ENCODE measurements at regions not wholly inside any gene's neighbourhood (a gene's known extent, or its start where the extent isn't known, plus 50 kb on each side); places are given as distances from the start of the nearest gene placed in this dataset.

DNA sequence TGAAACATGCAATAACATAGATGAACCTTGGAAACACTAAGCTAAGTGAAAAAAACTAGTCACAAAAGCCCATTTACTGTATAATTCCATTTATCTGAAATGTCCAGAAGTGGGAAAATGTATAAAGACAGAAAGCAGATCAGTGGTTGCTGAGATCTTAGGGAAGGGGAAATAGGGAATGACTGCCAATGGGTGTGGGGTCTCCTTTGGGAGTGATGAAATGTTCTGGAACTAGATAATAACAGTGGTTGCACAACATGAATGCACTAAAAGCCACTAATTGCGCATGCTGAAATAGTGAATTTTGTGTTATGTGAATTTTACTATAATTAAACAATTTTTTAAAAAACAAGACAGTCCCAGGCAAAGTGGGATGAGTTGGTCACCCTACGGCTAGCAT is 472.8 kb downstream of the CCDC171 start:
- DNase-seq (ENCODE audit: low spot score) = no peak

DNA sequence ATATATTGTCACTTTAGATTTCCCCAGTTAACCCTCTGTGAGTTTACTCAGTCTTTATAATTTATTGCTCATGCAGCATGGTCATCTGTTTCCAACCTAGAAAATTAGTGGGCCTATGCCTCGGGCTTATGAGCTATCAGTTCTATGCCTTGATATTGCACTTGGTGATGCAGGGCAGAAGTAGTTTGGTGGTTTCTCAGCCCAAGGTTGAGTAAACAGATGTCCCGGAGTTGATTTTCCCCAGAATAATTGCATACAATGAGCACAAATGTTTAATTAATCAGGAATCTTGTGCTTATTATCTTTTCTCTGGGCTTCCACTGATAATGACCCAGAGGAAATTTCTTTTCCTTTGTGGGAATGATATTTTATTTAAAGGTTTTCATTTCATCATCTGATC is 474.0 kb downstream of the CCDC171 start:
- no peak for DNase-seq (ENCODE audit: low spot score)

DNA sequence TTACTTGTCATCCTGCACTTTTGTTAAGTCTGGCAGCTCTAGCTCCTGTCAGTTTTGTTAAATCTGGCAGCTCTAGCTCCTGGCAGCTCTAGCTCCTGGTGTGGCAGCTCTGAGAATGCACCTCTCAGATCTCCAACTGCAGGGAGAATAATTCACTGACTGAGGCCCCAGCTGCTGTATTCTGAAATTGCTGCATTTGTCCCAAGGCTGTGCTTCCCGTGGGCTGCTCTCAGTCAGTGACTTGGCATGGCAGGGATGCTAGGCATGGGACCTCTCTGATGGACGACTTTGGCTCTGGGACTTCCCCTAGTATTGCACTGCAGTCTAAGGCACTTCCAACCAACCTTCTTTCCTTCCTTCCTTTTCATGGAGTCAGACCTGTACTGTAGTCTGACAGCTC is 475.7 kb downstream of the CCDC171 start:
- no peak for DNase-seq (ENCODE audit: low spot score)

DNA sequence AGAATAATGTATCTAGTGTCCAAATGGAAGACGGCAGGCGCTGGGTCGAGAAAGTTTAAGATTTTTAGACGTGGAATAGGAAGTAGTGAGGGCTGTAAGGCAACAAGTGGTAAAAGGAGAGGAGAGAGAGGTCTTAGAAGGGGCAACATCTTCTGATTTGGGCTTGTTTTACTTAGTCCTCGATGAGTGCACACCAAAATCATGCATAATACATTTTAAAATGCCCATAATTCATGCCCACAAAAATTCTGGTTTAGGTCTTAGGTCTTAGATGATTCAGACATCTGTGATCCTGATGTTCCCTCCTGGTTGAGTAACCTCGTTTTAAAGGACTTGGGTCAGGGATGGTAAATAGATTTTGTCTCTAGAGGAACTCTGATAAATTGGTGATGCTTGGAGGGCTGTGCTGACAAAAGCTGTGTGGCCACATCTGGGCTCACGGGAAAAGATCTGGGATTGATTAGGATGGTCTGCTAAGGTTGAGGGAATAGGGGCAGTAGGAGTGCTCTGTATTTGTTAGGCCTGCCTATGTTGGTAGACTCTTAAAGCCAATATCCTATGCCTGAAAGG is 476.3 kb downstream of the CCDC171 start:
- DNase-seq (ENCODE audit: low spot score) = no peak

DNA sequence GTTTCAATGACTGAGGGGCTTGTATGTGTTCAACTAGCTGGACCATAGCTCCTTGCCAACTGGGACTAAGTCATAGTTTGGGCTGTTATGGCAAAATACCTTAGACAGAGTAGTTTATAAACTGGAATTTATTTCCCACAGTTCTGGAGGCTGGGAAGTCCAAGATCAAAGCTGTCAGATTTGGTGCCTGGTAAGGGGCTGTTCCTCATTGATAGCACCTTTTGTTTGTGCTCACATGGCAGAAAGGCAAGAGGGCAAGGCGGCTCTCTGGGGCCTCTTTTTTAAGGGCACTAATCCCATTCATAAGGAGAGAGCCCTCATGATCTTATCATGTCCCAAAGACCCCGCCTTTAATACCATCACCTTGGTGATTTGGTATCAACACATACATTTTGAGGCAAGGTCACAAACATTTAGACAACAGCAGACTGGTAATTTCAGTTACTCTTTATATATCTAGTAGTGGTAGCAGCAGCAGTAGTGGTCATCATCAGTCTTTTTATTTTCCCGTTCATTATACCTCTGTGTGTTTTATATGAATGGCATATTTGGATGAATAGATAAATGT is 477.0 kb downstream of the CCDC171 start:
- no peak for DNase-seq (ENCODE audit: low spot score)

DNA sequence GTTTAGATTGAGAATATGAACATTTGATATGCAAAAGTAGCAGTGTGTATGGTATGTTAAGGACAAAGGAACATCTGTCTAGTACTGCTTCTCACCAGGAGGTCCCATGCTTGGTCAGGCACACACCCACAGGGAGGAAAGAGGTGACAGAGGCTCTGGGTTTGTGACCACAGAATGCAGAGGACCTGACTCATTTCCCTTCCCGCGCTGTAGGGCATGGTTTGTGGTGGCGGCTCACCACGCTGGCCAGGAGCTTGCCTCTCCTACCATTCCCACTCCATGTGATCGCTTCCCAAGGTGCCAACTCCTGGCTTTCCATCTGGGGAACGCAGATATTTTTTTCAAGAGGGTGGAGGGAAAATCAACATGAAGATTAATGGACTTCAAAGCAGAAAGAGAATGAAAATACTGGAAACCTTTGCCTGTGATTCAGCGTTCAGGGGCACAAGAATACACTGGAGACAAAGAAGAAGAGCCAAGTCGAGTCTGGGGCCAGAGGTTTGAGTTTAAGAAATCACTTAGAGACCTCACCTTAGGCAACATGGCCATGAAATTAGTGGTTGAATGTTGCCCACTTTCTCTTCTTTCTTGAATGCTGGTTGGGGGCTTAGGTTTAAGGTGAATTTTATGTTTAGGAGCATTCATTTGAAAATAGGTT is 477.8 kb downstream of the CCDC171 start:
- no peak for DNase-seq (ENCODE audit: low spot score)

DNA sequence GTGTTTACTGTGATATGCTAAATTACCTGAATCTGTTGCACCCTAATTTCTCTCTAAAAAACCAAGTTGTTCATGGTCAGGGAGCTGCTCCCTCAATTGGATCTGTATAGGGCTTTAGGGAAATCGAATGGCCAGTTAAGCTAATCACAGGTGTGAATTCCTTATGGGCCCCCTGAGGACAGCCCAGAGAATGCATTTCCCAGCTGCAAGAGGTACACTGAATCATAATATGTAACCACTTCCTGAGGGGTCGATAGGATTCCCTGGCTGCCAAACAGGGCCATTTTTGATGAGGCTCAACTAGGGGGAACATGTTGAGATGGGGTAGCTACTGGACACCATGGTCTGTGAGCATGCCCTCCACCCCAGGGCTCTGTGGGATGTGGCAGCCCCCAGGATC is 478.6 kb downstream of the CCDC171 start:
- DNase-seq (ENCODE audit: low spot score) = no peak

DNA sequence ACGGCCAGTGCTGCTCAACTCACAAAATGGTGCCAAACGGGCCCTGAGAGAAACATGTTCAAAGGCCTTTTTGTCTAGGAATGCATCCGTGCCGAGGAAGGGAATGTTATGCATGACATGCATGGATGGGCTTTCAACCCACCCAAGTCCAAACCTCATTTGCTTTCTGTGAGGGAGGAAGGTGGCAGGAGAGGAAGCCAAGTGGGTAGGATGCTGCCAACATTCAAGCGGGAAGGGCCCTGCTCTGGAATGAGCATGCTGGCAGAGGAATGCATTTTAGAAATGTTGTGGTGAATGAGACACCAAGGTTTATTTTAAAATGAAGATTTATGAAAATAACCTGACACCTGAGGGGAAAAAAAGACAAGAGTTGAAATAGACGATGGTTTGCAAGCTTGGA is 479.1 kb downstream of the CCDC171 start:
- DNase-seq (ENCODE audit: low spot score) = no peak

DNA sequence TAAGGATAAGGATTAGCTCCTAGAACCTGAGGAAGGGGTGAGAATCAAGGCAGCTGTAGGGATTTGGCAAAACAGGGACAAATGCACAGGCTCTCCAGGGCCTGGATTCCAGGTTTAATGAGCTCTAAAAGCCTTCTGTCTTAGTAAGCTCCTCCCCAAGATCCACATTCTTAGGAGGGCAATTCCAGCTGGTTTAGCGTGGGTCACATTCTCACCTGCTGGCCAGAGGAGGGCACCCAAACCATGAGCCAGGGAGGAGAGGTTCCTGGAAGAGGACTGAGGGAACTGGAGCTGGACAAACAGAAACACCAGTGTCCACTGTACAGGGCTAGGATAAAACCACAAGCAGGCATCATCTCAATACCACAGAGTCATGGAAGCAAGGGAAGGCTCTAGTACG is 480.0 kb downstream of the CCDC171 start:
- DNase-seq (ENCODE audit: low spot score) = no peak

DNA sequence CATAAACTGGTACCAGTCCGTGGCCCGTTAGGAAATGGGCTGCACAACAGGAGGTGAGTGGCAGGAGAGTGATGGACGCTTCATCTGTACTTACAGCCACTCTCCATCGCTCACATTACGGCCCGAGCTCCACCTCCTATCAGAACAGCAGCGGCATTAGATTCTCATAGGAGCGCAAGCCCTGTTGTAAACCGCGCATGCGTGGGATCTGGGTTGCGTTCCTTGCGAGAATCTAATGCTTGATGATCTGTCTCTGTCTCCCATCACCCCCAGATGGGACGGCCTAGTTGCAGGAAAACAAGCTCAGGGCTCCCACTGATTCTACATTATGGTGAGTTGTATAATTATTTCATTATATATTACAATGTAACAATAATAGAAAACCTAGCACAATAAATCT is 480.4 kb downstream of the CCDC171 start:
- no peak for DNase-seq (ENCODE audit: low spot score)

DNA sequence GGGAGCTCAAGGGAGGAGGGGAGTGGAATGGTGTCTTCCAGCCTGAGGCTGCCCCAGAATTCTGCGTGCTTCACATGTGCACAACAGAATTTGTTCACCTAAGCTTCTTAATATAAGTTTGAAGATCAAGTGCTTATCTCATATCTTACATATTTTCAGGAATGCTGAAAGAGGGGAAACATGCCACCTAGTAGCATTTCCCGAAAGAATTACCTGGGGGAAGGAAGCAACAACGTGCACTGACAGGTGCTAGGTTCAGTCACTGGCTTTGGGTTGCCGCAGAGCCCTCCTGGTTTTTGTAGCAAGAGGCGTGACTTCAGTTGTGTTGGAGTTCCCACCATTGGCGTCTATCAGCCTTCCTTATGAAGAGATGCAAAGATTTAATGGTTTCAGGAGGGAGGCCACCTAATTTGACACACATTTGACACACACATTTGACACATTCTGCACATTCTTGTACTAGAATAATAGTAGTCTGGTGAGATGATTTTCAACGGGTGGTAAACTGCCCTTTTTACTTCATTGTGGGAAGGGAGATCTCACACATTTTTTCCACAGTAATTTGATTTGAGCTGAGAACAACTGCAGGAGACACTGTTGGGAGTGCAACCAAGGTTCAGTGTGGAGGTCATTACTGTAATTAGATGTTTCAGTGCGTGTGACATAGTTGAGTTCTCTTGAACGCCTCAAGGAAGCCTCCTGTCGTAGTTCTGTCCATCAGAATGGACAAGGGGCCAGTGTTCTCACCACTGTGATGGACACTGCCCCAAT is 481.3 kb downstream of the CCDC171 start:
- no peak for DNase-seq (ENCODE audit: low spot score)

DNA sequence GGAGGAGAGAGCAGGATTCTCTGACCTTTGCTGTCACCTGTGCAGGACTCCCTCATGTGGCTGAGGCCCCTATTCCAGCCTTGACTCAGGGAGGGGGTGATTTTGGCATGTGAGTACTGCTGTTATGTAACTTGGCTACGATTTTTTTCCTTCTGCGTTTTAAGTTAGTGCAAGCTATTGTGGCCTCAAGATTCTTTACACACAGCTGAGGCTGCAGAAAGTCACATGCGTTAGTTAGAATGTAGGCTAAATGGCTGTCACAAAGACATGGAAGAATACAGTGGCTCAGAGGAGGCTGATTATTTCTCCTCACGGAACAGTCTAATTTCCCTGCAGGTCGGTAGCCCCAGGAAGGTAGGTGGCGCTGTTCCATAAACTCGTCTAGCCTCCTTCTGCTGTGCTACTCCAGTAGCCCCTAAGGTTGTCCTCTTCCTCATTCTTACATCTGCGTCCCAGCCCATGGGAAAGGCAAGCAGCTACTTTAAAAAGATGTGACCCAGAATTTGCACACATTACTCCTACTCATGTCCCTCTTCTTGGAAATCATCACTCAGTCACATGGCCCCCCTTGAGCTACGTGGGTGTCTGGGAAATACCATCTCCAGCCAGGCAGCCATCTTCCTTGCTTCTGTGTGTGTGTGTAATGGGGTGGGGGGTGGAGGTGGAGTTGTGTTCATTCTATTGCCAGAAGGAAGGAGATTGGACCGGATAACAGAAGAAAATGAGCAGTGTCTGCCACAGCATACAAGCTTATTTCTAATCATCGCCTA is 486.6 kb downstream of the CCDC171 start:
- DNase-seq (ENCODE audit: low spot score) = no peak

DNA sequence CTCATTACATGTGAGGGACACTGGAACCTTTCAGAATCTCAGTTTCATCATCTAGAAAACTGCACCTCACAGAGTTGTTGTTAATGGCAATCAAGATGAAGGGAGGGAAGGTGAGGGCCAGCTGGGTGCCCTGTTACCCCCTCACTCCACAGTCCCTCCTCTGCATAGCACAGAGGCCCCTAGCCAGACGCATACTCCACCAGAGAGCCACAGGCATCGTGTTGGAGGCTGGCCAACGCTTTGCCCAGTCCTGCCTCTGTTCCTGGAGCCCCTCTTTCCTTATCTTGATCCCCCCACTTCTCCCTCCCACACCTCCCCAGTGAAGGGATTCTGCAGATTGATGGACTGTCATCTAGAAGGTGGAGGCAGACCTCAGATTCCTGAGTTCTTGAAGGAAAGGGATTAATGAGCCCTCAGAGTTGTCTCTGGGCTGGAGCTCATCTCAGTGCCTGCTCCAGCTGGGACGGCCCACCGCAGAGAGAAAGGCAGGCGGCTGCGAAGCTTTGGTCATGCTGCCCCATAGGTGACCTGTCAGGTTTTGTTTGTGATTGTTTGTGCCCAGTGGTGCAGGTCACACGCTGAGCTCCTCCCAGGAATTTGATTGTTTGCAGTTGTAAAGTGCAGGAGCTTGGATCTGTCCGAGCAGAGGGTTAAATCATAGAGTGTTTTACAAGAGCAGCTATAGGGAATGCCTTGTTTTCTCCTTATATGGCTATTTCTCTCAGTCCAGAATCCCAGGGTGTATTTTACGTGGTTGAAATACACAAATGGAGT is 487.3 kb downstream of the CCDC171 start:
- DNase-seq (ENCODE audit: low spot score) = no peak

DNA sequence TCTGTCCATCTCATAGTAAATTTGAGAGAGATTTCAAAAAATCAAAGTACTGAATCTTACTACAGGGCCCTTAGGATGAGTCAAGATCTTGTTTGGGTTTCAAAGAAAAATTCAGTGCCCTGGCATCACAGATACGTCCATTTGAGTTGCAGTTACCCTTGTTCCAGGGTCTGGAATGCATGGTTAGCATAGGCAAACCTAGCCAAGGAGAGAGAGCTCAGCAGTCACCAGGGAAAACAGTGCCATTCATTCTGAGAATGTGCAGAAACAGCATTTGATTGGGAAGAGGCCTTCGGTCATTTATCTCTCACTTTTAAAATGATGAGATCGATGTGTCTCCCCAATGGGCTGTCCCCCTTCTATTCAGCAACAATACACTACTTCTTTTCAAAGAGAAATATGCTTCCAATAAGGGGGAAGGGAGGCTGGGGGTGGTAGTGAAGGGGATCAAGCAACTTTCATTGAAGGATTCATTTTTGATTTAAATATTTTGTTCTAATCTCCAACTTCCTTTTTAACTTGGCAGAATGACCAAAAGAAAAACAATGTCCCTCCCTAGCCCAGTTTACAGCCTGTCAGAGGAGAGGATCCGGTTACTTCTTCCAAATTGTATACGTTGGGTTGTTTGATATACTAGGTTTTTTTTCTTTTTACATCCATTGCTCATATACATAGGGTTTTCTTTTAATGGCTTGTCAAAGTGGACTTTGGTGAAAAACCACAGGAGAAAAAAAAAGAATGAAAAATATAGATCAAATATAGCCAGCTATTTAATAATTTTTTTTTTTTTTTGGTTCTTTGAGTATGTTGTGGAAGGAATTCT is 491.1 kb downstream of the CCDC171 start:
- DNase-seq (ENCODE audit: low spot score) = no peak

DNA sequence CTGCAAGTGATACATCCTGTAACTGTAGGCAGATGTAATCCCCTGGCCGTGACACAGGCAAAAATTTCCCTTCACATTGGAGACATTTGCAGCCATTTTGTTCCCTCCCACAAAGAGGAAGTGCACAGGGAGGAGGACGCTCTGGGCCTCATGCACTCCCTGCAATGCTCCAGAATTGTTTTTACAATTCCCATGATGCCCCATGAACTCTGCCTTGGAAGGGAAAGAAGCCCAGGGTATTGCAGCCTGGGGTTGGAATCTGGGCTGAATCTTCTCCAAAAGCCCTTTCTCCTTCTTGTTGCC is 491.7 kb downstream of the CCDC171 start:
- DNase-seq (ENCODE audit: low spot score) = no peak

DNA sequence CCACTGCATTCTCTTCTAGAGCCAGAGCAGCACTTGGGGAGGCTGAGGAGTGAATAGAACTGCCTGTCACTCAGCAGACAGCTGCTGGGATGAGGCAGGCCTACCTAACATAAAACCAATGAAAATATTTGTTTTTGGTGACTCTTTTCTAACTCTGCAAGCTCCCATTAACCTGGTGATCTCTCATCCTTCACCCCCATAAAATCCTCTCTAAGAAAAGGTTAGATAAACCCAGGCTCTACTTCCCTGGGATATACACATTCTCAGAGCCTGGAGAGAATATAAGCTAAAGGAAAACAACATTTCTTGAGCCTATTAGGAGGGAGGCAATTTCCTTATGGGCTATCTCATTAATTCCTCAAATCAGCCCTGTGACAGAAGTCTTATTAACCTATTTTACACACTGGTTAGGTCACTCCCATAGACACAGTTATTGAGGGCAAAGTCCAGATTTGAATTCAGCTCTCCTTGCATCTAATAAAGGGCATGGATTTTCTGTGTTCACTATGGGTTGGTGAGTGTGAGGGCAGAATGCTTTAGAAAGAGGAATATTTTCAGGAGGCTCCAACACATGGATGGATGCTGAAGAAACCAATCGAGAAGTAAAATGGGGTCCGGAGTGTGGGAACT is 492.9 kb downstream of the CCDC171 start:
- no peak for DNase-seq (ENCODE audit: low spot score)

DNA sequence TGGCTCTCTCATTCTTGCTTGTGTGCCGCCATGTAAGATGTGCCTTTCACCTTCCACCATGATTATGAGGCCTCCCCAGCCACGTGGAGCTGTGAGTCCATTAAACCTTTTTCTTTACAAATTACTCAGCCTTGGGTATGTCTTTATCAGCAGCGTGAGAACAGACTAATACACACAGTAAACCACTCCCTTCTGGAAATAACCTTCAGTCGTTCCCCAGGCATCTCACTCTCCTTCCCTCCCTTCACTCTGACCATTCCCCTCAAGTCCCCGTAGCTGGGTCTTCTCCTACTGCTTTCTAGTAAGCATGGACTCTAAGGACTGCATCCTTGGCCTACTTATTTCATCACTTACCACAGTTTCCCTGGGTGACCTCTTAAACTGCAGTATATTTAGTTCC is 493.9 kb downstream of the CCDC171 start:
- DNase-seq (ENCODE audit: low spot score) = no peak

DNA sequence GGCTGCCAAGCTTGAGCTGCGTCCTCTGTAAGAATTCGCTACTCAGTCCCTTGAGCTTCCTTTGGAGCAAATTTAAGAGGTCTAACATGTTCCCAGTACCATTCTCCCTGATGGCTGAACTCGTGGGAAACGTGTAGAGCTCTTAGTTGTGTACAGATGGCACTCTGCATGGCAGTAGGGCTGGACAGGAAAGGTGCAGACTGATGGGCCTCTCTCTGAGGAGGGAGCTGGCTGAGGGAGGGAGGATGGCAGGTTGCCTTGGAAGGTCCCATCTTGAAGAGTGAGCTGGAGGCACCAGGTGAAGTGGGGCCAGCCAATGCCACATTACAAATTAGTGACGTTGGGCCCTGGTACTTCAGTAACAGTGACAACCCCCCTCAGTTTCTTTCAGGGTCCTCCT is 495.3 kb downstream of the CCDC171 start:
- no peak for DNase-seq (ENCODE audit: low spot score)

DNA sequence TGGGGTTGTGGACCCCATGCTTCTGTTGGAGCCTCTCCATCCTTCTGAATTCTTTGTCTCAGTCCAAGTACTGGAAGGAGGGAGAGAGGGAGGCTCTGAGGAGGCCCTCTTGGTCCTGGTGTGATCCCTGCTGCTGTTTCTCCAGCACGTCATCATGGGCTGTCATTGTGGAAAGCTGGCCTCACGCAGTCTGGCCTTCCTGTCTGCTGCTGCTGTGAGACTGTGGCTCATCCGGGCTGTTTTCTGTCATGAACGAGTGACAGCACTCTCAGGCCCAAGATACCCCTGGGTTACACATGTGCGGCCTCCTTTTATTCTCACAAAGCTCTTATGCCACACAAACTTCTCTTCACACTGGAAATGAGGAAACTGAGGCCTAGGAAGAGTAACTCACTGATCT is 499.3 kb downstream of the CCDC171 start:
- no peak for DNase-seq (ENCODE audit: low spot score)

DNA sequence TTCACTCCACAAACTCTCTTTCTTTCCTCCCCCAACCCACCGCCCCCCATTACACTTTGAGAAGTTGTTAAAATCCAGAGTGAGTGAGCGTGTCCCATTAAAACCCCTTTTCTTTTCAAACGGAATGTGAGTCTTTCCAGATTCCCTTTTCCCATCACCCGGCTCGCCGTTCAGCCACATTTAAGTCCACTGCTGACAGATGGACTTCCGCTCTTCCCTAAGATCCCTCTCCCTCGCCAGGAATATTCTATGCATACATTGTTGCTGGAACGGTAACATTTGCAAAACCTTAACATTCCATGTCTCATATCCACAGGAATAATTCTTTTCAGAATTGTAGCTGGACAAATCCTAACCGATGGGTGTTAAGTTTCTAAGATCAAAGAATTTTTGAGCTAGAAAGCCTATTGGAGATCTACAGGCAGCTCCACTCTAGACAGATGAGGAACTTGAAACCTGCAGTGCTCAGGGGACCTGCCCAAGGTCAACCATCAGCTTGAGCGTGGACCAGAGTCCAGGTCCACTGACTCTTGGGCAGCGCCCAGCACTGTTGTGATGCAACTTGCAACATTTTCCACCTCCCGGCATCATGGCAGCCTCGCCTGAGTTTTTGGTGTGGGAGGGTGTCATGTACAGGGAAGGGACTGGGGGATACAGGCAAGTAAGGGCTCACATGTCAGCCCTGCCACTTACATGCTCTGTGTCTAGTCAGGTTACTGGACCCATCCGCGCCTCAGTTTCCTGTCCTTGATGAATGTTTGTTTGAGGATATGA is 500.1 kb downstream of the CCDC171 start:
- no peak for DNase-seq (ENCODE audit: low spot score)

All from germinal center (tissue), 1 donor.